ENCODE measurements at regions not wholly inside any gene's neighbourhood (a gene's known extent, or its start where the extent isn't known, plus 50 kb on each side); places are given as distances from the start of the nearest gene placed in this dataset.

DNA sequence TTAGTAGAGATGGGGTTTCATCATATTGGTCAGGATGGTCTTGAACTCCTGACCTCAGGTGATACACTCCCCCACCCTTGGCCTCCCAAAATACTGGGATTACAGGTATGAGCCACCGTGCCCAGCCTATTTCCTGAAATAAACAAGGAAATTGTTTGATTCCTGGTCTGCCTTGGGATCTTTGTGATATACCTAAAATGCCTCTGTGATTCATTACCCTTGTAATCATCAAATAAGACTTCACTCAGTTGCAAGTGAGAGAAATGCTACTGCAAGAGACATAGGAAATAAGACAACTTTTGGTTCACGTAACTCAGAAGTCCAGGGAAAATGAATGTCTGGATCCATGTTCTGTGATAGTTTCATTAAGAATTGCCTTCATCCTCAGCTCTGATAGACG, 173.2 kb upstream of the MARCKS start:
- TF ChIP-seq, protein P1, sequence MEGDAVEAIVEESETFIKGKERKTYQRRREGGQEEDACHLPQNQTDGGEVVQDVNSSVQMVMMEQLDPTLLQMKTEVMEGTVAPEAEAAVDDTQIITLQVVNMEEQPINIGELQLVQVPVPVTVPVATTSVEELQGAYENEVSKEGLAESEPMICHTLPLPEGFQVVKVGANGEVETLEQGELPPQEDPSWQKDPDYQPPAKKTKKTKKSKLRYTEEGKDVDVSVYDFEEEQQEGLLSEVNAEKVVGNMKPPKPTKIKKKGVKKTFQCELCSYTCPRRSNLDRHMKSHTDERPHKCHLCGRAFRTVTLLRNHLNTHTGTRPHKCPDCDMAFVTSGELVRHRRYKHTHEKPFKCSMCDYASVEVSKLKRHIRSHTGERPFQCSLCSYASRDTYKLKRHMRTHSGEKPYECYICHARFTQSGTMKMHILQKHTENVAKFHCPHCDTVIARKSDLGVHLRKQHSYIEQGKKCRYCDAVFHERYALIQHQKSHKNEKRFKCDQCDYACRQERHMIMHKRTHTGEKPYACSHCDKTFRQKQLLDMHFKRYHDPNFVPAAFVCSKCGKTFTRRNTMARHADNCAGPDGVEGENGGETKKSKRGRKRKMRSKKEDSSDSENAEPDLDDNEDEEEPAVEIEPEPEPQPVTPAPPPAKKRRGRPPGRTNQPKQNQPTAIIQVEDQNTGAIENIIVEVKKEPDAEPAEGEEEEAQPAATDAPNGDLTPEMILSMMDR (IDR thresholded peaks at IDR 0.05): no peak
- TF ChIP-seq SIN3A (IDR thresholded peaks at IDR 0.05; ENCODE audit: borderline replicate concordance, insufficient read depth, low read depth, low read length) (no peak), TCF7L2 (IDR thresholded peaks at IDR 0.05; ENCODE audit: low read depth, low read length) (no peak), POLR2AphosphoS5 (IDR thresholded peaks at IDR 0.05; ENCODE audit: low read depth, low read length) (no peak)
- TF ChIP-seq, protein P2, sequence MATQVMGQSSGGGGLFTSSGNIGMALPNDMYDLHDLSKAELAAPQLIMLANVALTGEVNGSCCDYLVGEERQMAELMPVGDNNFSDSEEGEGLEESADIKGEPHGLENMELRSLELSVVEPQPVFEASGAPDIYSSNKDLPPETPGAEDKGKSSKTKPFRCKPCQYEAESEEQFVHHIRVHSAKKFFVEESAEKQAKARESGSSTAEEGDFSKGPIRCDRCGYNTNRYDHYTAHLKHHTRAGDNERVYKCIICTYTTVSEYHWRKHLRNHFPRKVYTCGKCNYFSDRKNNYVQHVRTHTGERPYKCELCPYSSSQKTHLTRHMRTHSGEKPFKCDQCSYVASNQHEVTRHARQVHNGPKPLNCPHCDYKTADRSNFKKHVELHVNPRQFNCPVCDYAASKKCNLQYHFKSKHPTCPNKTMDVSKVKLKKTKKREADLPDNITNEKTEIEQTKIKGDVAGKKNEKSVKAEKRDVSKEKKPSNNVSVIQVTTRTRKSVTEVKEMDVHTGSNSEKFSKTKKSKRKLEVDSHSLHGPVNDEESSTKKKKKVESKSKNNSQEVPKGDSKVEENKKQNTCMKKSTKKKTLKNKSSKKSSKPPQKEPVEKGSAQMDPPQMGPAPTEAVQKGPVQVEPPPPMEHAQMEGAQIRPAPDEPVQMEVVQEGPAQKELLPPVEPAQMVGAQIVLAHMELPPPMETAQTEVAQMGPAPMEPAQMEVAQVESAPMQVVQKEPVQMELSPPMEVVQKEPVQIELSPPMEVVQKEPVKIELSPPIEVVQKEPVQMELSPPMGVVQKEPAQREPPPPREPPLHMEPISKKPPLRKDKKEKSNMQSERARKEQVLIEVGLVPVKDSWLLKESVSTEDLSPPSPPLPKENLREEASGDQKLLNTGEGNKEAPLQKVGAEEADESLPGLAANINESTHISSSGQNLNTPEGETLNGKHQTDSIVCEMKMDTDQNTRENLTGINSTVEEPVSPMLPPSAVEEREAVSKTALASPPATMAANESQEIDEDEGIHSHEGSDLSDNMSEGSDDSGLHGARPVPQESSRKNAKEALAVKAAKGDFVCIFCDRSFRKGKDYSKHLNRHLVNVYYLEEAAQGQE (IDR thresholded peaks at IDR 0.05; ENCODE audit: insufficient read depth in 1 of 2, low read depth in 2 of 2, low read length in 1 of 2): no peak
